Psoas muscle (tissue), 7 donors: ENCODE measurements at regions not wholly inside any gene's neighbourhood (a gene's known extent, or its start where the extent isn't known, plus 50 kb on each side); places are given as distances from the start of the nearest gene placed in this dataset.

Experiments
- ATAC-seq, 4 donors: fragments of 200-7000 bp; cut with Tn5 transposase; one replicate each; pipeline ENCODE4 v1.9.1; 2020; ENCODE audit warnings: moderate library complexity in 3 of 4, mild to moderate bottlenecking in 2 of 4
- DNase-seq, 2 donors: peaks; one replicate each; pipeline ENCODE4 v3.0.0-alpha.2; 2020
- H3K27ac ChIP-seq: fragments of 200-600 bp; one replicate; pipeline ENCODE4 v1.8.0; 2022
- H3K27me3 ChIP-seq, 3 donors: fragments of 200-600 bp in 1 of 3; one replicate each; pipeline versions ENCODE4 v1.6.1 to v1.8.0; 2013 to 2022; ENCODE audit warnings: low read length in 2 of 3, mild to moderate bottlenecking in 2 of 3, moderate library complexity in 1 of 3; ENCODE audit not compliant: insufficient read depth in 3 of 3
- H3K36me3 ChIP-seq, 2 donors: fragments of 200-600 bp in 1 of 2; one replicate each; pipeline versions ENCODE4 v1.6.1 to v1.8.0; 2013 to 2022; ENCODE audit warnings: low read depth in 1 of 2, mild to moderate bottlenecking in 1 of 2, moderate library complexity in 1 of 2; ENCODE audit not compliant: insufficient read depth in 1 of 2
- H3K4me1 ChIP-seq: fragments of 200-600 bp; one replicate; pipeline ENCODE4 v1.8.0; 2022
- H3K4me3 ChIP-seq: fragments of 200-600 bp; one replicate; pipeline ENCODE4 v1.8.0; 2022; ENCODE audit warnings: mild to moderate bottlenecking
- H3K9me3 ChIP-seq: fragments of 200-600 bp; one replicate; pipeline ENCODE4 v1.8.0; 2022
- WGBS, 3 donors: extraction: QIAGEN DNeasy Blood & Tissue Kit; methylation state at CpG; one replicate each; pipeline versions ENCODE4 v1.1.6 to v1.1.7; 2013; 5-methylcytosine and 5-hydroxymethylcytosine counted together
- intact Hi-C, 2 donors: fragments of 100-400 bp; cut with DNase I; formaldehyde crosslinking; loops; one replicate each; pipeline versions ENCODE4 v1.11.0 to v1.14.2; 2022
- TF ChIP-seq, protein P1 (sequence below): fragments of 200-600 bp; IDR thresholded peaks from one replicate; pipeline ENCODE4 v1.8.0; 2022; ENCODE audit warnings: antibody characterized with exemption
- donor health status: healthy with polysubstance abuse.
- donor health status: DM: no; HTN: no; CAD: no; lungs with moderate emphysema.
- donor health status: Bipolar disorder and iron deficiency.
- donor health status: healthy.
- donor health status: DM: yes; HTN: yes; CAD: no.
- donor health status: DM: no; HTN: no; CAD: no.
- donor health status: DM: yes; HTN: yes; CAD: no.

DNA sequence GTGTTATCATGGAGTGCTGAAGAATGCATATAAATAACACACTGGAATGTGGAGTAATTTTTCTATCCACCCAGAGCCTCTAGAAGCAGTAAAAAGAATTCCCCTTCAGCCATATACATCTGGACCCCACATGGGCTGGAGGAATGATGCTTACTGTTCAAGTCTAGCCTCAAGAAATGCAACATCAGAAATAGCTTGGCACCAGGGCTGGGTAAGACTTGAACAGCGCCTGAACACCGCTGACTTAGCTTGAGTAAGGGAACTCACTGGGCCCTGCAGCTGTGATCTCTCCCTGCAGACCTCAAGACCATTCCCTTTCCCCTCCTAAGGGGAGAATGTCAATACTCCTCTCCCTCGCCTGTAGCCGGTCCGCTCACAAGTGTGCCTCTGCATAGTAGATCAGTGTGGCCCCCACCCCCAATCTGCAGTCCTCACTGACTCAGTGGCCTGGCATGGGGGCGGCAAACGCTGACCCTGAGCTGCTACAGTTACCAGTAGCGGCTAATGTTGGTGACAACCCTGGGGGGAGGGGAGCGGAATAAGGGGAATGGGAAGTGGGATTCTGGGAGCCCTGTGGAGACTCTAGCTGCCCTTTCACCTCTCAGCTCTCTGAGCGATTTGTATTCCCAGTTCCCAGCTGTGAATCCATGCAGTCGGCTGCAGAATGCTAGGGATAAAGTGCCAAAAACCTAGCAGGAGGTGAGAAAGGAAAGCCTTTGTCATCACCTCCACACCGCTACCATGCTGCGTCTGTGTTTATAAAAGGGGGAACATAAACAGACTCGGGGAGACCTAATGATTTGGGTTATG, 483.9 kb downstream of the DISC1 start:
- no peak for DNase-seq
- Histone ChIP-seq H3K27ac (no peak overlapping the region), H3K9me3 (no peaks in the 10 kb centered on the region), H3K4me3 (no peak overlapping the region), H3K36me3 (no peaks in the 10 kb centered on the region), H3K27me3 (no peaks in the 10 kb centered on the region), H3K4me1 (no peaks in the 10 kb centered on the region)
- intact Hi-C loops = no loop called here
- WGBS, 3 donors = 79 to 85% (median 82%) methylated on average over 14 of the region's 14 CpGs
- TF ChIP-seq, protein P1, sequence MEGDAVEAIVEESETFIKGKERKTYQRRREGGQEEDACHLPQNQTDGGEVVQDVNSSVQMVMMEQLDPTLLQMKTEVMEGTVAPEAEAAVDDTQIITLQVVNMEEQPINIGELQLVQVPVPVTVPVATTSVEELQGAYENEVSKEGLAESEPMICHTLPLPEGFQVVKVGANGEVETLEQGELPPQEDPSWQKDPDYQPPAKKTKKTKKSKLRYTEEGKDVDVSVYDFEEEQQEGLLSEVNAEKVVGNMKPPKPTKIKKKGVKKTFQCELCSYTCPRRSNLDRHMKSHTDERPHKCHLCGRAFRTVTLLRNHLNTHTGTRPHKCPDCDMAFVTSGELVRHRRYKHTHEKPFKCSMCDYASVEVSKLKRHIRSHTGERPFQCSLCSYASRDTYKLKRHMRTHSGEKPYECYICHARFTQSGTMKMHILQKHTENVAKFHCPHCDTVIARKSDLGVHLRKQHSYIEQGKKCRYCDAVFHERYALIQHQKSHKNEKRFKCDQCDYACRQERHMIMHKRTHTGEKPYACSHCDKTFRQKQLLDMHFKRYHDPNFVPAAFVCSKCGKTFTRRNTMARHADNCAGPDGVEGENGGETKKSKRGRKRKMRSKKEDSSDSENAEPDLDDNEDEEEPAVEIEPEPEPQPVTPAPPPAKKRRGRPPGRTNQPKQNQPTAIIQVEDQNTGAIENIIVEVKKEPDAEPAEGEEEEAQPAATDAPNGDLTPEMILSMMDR = no peak
- no peak for ATAC-seq

DNA sequence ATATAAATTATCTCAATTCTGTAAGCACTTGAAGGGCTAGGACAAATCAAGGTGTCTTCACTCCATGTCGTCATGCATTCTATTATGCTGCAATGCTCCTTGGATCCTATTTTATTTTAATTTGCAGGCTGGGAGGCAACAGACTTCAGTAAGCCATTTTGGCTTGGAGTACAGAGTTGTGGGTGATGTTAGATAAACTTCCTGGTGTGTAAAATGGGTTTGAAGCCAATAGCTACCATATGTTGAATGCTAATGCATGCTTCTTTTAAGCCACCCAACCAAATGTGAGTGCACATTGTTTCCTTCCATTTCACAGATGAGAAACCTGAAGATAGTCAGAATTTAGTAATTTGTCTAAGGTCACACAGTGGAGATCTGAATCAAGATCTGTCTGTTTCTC, 482.8 kb downstream of the DISC1 start:
- Histone ChIP-seq H3K4me3 (no peak overlapping the region), H3K27ac (no peak overlapping the region), H3K4me1 (no peaks in the 10 kb centered on the region), H3K36me3 (no peaks in the 10 kb centered on the region), H3K9me3 (no peaks in the 10 kb centered on the region), H3K27me3 (no peaks in the 10 kb centered on the region)
- no peak for DNase-seq
- intact Hi-C loops = no loop called here
- TF ChIP-seq, protein P1 = no peak
- 92 to 98% (median 95%) methylated on average over 1 of the region's 1 CpG for WGBS, 3 donors
- no peak for ATAC-seq

DNA sequence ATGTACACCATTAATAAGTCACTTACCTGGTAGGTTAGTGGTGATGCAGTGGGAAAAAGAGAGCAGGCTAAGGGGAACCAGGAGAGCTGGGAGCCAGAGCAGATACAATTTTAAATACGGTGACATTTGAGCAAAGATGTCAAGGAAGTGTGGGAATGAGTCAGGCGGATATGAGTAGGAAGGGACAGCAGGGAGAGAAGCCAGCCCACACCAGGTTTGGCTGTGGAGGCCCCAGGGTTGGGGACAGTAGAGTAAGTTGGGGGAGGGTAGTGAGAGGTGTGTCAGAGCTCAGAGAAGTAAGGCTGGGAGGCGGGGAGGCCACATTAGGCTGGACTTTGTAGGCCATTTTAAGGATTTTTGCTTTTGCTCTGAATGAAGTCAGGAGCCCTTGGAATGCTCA, 482.0 kb downstream of the DISC1 start:
- Histone ChIP-seq H3K27ac (no peak overlapping the region), H3K4me3 (no peak overlapping the region), H3K27me3 (no peaks in the 10 kb centered on the region), H3K4me1 (no peaks in the 10 kb centered on the region), H3K9me3 (no peaks in the 10 kb centered on the region), H3K36me3 (no peaks in the 10 kb centered on the region)
- ATAC-seq (no peak), DNase-seq (no peak)
- WGBS, 3 donors = 83 to 88% (median 88%) methylated on average over 3 of the region's 3 CpGs
- intact Hi-C loops = no loop called here
- TF ChIP-seq, protein P1 = no peak

DNA sequence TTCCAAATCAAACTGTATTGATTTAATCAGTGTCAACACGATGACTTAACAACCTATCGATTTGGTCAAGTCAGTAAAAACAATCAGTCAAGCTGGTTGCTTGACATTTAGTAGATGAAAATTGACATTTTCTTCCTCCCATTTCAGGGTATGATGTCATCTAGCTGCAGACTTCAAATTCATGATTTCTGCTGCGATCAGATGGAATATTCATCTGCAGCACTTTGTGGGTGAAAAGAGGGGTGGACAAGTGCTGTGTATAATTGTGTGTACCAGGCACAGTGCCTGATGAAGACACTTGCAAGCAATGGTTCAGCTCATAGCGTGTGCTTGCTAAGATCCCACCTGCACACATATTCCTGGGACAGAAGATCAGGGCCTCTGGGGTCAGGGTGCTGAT, 479.8 kb downstream of the DISC1 start:
- no peak for DNase-seq
- 81 to 91% (median 85%) methylated on average over 4 of the region's 4 CpGs for WGBS, 3 donors
- Histone ChIP-seq H3K4me3 (no peak overlapping the region), H3K27me3 (no peaks in the 10 kb centered on the region), H3K36me3 (no peaks in the 10 kb centered on the region), H3K4me1 (no peaks in the 10 kb centered on the region), H3K9me3 (no peaks in the 10 kb centered on the region), H3K27ac (no peak overlapping the region)
- TF ChIP-seq, protein P1 = no peak
- ATAC-seq = no peak
- intact Hi-C loops = no loop called here

DNA sequence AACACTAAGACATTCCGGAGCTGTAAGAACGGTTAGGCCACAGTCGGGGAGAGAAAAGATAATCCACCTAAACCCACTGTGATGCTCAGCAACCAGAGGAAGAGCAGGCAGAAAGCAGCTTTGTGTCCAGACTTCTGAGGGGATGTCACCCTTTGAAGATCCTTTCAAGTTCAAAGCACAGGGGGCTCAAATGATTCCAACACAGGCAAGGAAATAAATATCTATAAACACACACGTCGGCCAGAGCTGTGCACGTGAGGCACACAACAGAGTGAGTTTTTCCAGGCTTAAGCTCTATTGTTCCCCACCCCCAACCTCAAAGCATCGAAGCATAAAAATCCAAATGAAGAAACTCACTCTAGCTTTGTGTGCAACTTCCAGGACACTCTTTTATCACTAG, 479.0 kb downstream of the DISC1 start:
- intact Hi-C loops = no loop called here
- ATAC-seq (no peak), DNase-seq (no peak)
- no peaks in the 10 kb centered on the region for H3K4me1 ChIP-seq
- no peak overlapping the region for H3K4me3 ChIP-seq
- TF ChIP-seq, protein P1 = no peak
- H3K27ac ChIP-seq = no peak overlapping the region
- H3K9me3 ChIP-seq = no peaks in the 10 kb centered on the region
- no peaks in the 10 kb centered on the region for H3K27me3 ChIP-seq
- 84 to 86% (median 85%) methylated on average over 7 of the region's 7 CpGs for WGBS, 3 donors
- no peaks in the 10 kb centered on the region for H3K36me3 ChIP-seq
